Keratinocyte (primary cell): ENCODE measurements at regions not wholly inside any gene's neighbourhood (a gene's known extent, or its start where the extent isn't known, plus 50 kb on each side); places are given as distances from the start of the nearest gene placed in this dataset.

Experiments used
- DNase-seq: peaks from one replicate; pipeline ENCODE4 v3.0.0-alpha.2; 2011; ENCODE audit warnings: low read depth, missing footprints, low spot score
- FAIRE-seq: peaks from 2 replicates; lab custom pipeline; 2011; peaks lifted over from hg19 to GRCh38; lab: Jason Lieb, UNC
- H2AFZ ChIP-seq: 2 replicates; pipeline ENCODE4 v1.6.0; 2012; ENCODE audit warnings: low read length, control low read depth, inconsistent platforms; ENCODE audit not compliant: control insufficient read depth
- H3K27ac ChIP-seq: 2 replicates; pipeline ENCODE4 v1.5.1; 2011; ENCODE audit warnings: low read length; ENCODE audit not compliant: control insufficient read depth, insufficient read depth
- H3K27me3 ChIP-seq: 3 replicates; pipeline ENCODE4 v1.6.0; 2011; ENCODE audit warnings: low read length; ENCODE audit not compliant: control insufficient read depth, insufficient read depth; ENCODE audit errors: extremely low read depth
- H3K36me3 ChIP-seq, 2 experiments: 2 replicates in 1 of 2; 3 replicates in 1 of 2; pipeline ENCODE4 v1.5.1; 2011; ENCODE audit warnings: low read length in 2 of 2, mild to moderate bottlenecking in 1 of 2; ENCODE audit not compliant: control insufficient read depth in 2 of 2, insufficient read depth in 2 of 2; ENCODE audit errors: extremely low read depth in 1 of 2
- H3K4me1 ChIP-seq: 3 replicates; pipeline ENCODE4 v1.5.1; 2011; ENCODE audit warnings: low read length; ENCODE audit not compliant: control insufficient read depth, insufficient read depth; ENCODE audit errors: extremely low read depth
- H3K4me2 ChIP-seq: 3 replicates; pipeline ENCODE4 v1.6.0; 2011; ENCODE audit warnings: low read depth, low read length; ENCODE audit not compliant: control insufficient read depth, insufficient read depth; ENCODE audit errors: extremely low read depth
- H3K4me3 ChIP-seq, 3 experiments: fragments of 200-600 bp in 1 of 3; sonication (generic) in 1 of 3; 2 replicates in 2 of 3; 3 replicates in 1 of 3; pipeline ENCODE4 v1.5.1; 2011 to 2016; ENCODE audit warnings: low read length in 3 of 3, mild to moderate bottlenecking in 3 of 3, control low read depth in 2 of 3, inconsistent platforms in 1 of 3, low read depth in 1 of 3, mixed read lengths in 1 of 3, mixed run types in 1 of 3, moderate library complexity in 1 of 3; ENCODE audit not compliant: control insufficient read depth in 2 of 3, insufficient read depth in 2 of 3; ENCODE audit errors: extremely low read depth in 1 of 3
- H3K79me2 ChIP-seq: 2 replicates; pipeline ENCODE4 v1.6.0; 2012; ENCODE audit warnings: low read length; ENCODE audit not compliant: control insufficient read depth, insufficient read depth
- H3K9ac ChIP-seq: 3 replicates; pipeline ENCODE4 v1.6.0; 2011; ENCODE audit warnings: low read length; ENCODE audit not compliant: control insufficient read depth, insufficient read depth; ENCODE audit errors: extremely low read depth
- H3K9me1 ChIP-seq: 3 replicates; pipeline ENCODE4 v1.6.0; 2011; ENCODE audit warnings: low read length; ENCODE audit not compliant: control insufficient read depth, insufficient read depth; ENCODE audit errors: extremely low read depth
- H3K9me3 ChIP-seq: 2 replicates; pipeline ENCODE4 v1.5.1; 2012; ENCODE audit warnings: low read depth, low read length; ENCODE audit not compliant: control insufficient read depth
- H4K20me1 ChIP-seq: 3 replicates; pipeline ENCODE4 v1.6.0; 2011; ENCODE audit warnings: low read length; ENCODE audit not compliant: control insufficient read depth, insufficient read depth; ENCODE audit errors: extremely low read depth
- EZH2 ChIP-seq: IDR thresholded peaks from one replicate; pipeline ENCODE4 v1.6.1; 2012; ENCODE audit warnings: inconsistent platforms, mild to moderate bottlenecking, low read length, moderate library complexity
- dilution Hi-C: fragments of 300-500 bp; cut with MboI; formaldehyde crosslinking; loops from one replicate; pipeline ENCODE4 v1.7.0; 2020; ENCODE audit warnings: low sequenced_read_pairs; ENCODE audit not compliant: extremely low pct_ligation_motif_present
- TF ChIP-seq, protein P1 (sequence below), 3 experiments: IDR thresholded peaks in 1 of 3; conservative IDR thresholded peaks in 1 of 3; optimal IDR thresholded peaks in 1 of 3; 2 replicates in 2 of 3; 3 replicates in 1 of 3; pipeline versions ENCODE3 to v1.5.1; 2011; ENCODE audit warnings: low read length in 3 of 3, mild to moderate bottlenecking in 3 of 3, moderate library complexity in 2 of 3, control low read depth in 1 of 3, inconsistent platforms in 1 of 3; ENCODE audit not compliant: insufficient read depth in 2 of 3; ENCODE audit errors: extremely low read depth in 1 of 3

DNA sequence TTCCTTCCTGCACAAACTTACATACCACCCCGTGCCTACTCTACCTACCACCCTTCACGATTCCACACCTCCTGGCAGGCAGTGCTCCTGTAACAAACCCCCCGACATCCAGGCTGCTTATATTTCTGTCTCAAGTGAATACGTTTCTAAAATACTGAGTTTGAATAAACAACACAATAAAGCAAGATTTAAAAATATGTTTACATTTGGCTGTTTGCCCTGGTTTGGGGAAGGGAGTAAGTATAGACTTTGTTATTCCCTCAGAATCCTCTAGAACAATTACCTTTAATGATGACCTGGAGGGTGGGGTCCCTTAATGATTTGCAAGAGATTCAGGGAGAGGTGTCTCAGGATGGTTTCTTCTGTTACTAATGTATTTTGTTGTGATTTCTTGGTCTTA, 402.6 kb upstream of the TBL1XR1 start:
- Histone ChIP-seq H3K4me2 (peak overlapping the region; percentile 58), H3K36me3 (no peaks in the 10 kb centered on the region), H3K9me1 (no peaks in the 10 kb centered on the region), H3K27me3 (no peaks in the 10 kb centered on the region), H3K27ac (peak overlapping the region; percentile 3), H3K79me2 (no peaks in the 10 kb centered on the region), H3K4me3 (no peak overlapping the region), H3K9ac (no peak overlapping the region), H2AFZ (peak overlapping the region; percentile 66), H3K4me1 (peaks cover 77% of the 10 kb centered on the region), H4K20me1 (no peaks in the 10 kb centered on the region), H3K9me3 (no peaks in the 10 kb centered on the region)
- dilution Hi-C loops: no loop called here
- no peak for TF ChIP-seq EZH2
- TF ChIP-seq, protein P1, sequence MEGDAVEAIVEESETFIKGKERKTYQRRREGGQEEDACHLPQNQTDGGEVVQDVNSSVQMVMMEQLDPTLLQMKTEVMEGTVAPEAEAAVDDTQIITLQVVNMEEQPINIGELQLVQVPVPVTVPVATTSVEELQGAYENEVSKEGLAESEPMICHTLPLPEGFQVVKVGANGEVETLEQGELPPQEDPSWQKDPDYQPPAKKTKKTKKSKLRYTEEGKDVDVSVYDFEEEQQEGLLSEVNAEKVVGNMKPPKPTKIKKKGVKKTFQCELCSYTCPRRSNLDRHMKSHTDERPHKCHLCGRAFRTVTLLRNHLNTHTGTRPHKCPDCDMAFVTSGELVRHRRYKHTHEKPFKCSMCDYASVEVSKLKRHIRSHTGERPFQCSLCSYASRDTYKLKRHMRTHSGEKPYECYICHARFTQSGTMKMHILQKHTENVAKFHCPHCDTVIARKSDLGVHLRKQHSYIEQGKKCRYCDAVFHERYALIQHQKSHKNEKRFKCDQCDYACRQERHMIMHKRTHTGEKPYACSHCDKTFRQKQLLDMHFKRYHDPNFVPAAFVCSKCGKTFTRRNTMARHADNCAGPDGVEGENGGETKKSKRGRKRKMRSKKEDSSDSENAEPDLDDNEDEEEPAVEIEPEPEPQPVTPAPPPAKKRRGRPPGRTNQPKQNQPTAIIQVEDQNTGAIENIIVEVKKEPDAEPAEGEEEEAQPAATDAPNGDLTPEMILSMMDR (optimal IDR thresholded peaks at IDR 0.05 in 1 of 3, IDR thresholded peaks at IDR 0.05 in 1 of 3, conservative IDR thresholded peaks at IDR 0.05 in 1 of 3; ENCODE audit: extremely low read depth in 1 of 3, insufficient read depth in 2 of 3, low read length in 3 of 3): no peak
- FAIRE-seq: no peak
- no peak for DNase-seq

DNA sequence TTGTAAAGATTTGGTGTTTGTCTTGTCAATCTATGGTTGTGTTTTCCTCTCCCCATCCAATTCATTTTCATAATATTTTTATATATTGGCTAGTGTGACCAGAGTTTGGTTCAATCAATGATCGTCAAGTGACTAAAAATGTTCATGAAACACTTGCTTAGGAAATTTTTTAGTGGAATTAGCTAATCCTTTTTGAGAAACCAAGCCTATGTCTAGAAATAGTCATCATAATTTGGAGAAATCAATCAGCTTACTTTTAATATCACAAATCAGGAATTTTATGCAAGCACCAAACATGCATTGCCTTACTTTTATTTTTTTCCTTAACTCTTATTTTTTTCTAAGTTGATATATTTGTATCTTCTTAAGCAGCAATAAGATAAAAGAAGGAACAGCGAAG, 403.1 kb upstream of the TBL1XR1 start:
- TF ChIP-seq EZH2: no peak
- TF ChIP-seq, protein P1 (optimal IDR thresholded peaks at IDR 0.05 in 1 of 3, IDR thresholded peaks at IDR 0.05 in 1 of 3, conservative IDR thresholded peaks at IDR 0.05 in 1 of 3; ENCODE audit: extremely low read depth in 1 of 3, insufficient read depth in 2 of 3, low read length in 3 of 3): no peak
- Histone ChIP-seq H3K9me3 (no peaks in the 10 kb centered on the region), H3K4me1 (peaks cover 77% of the 10 kb centered on the region), H3K9me1 (no peaks in the 10 kb centered on the region), H3K79me2 (no peaks in the 10 kb centered on the region), H3K4me2 (no peak overlapping the region), H4K20me1 (no peaks in the 10 kb centered on the region), H3K4me3 (no peak overlapping the region), H3K36me3 (no peaks in the 10 kb centered on the region), H2AFZ (no peak overlapping the region), H3K27me3 (no peaks in the 10 kb centered on the region), H3K9ac (no peak overlapping the region), H3K27ac (no peak overlapping the region)
- FAIRE-seq: no peak
- no peak for DNase-seq
- dilution Hi-C loops: no loop called here
